ENCODE measurements at regions not wholly inside any gene's neighbourhood (a gene's known extent, or its start where the extent isn't known, plus 50 kb on each side); places are given as distances from the start of the nearest gene placed in this dataset.
"Not testable (repeated sequence)": the region's sequence is repeated elsewhere in the genome, so short reads cannot be mapped to it uniquely, and the experiment has no call there.

GRCh38 chr3:86771741-86772512 is 219.0 kb downstream of the VGLL3 start:
- H3K9me3 Mint-ChIP-seq: no peaks in the 10 kb centered on the region
- no peak overlapping the region for H3K27ac Mint-ChIP-seq
- DNase-seq: no peak
- no peak overlapping the region for H3K27ac ChIP-seq (ENCODE audit: low read length)
- no peak overlapping the region for H3K4me3 Mint-ChIP-seq
- H3K4me1 Mint-ChIP-seq: no peaks in the 10 kb centered on the region
- ATAC-seq (replicated peaks in 1 of 4): no peak
- POLR2A ChIA-PET: no interaction called here
- H3K27me3 ChIP-seq (replicated peaks in 1 of 2; ENCODE audit: control insufficient read depth in 2 of 2, extremely low read depth in 1 of 2, insufficient read depth in 2 of 2, low read length in 1 of 2): no peaks in the 10 kb centered on the region
- H3K4me3 ChIP-seq (ENCODE audit: control insufficient read depth in 1 of 2, extremely low read depth in 1 of 2, low read length in 1 of 2): no peak overlapping the region
- H3K4me1 ChIP-seq (ENCODE audit: control insufficient read depth in 1 of 2, extremely low read depth in 1 of 2, insufficient read depth in 2 of 2, low read length in 2 of 2): no peaks in the 10 kb centered on the region
- no peaks in the 10 kb centered on the region for H3K9me3 ChIP-seq
- WGBS (ENCODE audit: insufficient coverage): 71% methylated on average over 4 of the region's 4 CpGs
- CTCF ChIA-PET: no interaction called here
- H3K36me3 Mint-ChIP-seq: no peaks in the 10 kb centered on the region
- H3K36me3 ChIP-seq (ENCODE audit: control insufficient read depth in 2 of 2, extremely low read depth in 1 of 2, insufficient read depth in 1 of 2, low read length in 1 of 2): no peaks in the 10 kb centered on the region
- no peaks in the 10 kb centered on the region for H3K27me3 Mint-ChIP-seq

- Mint-ChIP-seq H3K36me3 (no peaks in the 10 kb centered on the region), H3K4me3 (no peak overlapping the region), H3K4me1 (no peaks in the 10 kb centered on the region), H3K9me3 (peaks cover 0 to 10% (median 4%) of the 10 kb centered on the region in 3 donors), H3K27ac (no peak overlapping the region), H3K27me3 (no peaks in the 10 kb centered on the region)
- Histone ChIP-seq H3K4me3 (ENCODE audit: control insufficient read depth in 1 of 2, extremely low read depth in 1 of 2, low read length in 1 of 2) (no peak overlapping the region), H3K36me3 (ENCODE audit: control insufficient read depth in 2 of 2, extremely low read depth in 1 of 2, insufficient read depth in 1 of 2, low read length in 1 of 2) (no peaks in the 10 kb centered on the region), H3K4me1 (ENCODE audit: control insufficient read depth in 1 of 2, extremely low read depth in 1 of 2, insufficient read depth in 2 of 2, low read length in 2 of 2) (no peaks in the 10 kb centered on the region), H3K27ac (ENCODE audit: low read length) (no peak overlapping the region), H3K27me3 (replicated peaks in 1 of 2; ENCODE audit: control insufficient read depth in 2 of 2, extremely low read depth in 1 of 2, insufficient read depth in 2 of 2, low read length in 1 of 2) (no peaks in the 10 kb centered on the region), H3K9me3 (no peaks in the 10 kb centered on the region)
- DNase-seq (no peak), ATAC-seq (replicated peaks in 1 of 4) (no peak)
- CTCF ChIA-PET: no interaction called here
- POLR2A ChIA-PET: no interaction called here
- WGBS (ENCODE audit: insufficient coverage): no CpG with 5 or more reads among the region's 2 CpGs
Observed at GRCh38 chr3:86766331-86766730, 224.6 kb downstream of the VGLL3 start.

GRCh38 chr3:86757322-86758179 is 233.4 kb downstream of the VGLL3 start:
- H3K27me3 ChIP-seq (replicated peaks in 1 of 2; ENCODE audit: control insufficient read depth in 2 of 2, extremely low read depth in 1 of 2, insufficient read depth in 2 of 2, low read length in 1 of 2); CTCF ChIA-PET; H3K4me1 Mint-ChIP-seq; H3K9me3 ChIP-seq; H3K4me3 ChIP-seq (ENCODE audit: control insufficient read depth in 1 of 2, extremely low read depth in 1 of 2, low read length in 1 of 2); H3K36me3 ChIP-seq (ENCODE audit: control insufficient read depth in 2 of 2, extremely low read depth in 1 of 2, insufficient read depth in 1 of 2, low read length in 1 of 2); DNase-seq; H3K27ac ChIP-seq (ENCODE audit: low read length); ATAC-seq (replicated peaks in 1 of 4); H3K4me3 Mint-ChIP-seq; H3K36me3 Mint-ChIP-seq; H3K27ac Mint-ChIP-seq; H3K27me3 Mint-ChIP-seq; POLR2A ChIA-PET; H3K4me1 ChIP-seq (ENCODE audit: control insufficient read depth in 1 of 2, extremely low read depth in 1 of 2, insufficient read depth in 2 of 2, low read length in 2 of 2): not testable (repeated sequence)
- peaks cover 10 to 14% (median 13%) of the 10 kb centered on the region in 3 donors for H3K9me3 Mint-ChIP-seq
- WGBS (ENCODE audit: insufficient coverage): 95% methylated on average over 44 of the region's 44 CpGs

GRCh38 chr3:86748015-86748414 is 242.9 kb downstream of the VGLL3 start:
- DNase-seq (no peak), ATAC-seq (replicated peaks in 1 of 4) (no peak)
- no peaks in the 10 kb centered on the region for H3K9me3 ChIP-seq
- Mint-ChIP-seq H3K27ac (no peak overlapping the region), H3K4me3 (no peak overlapping the region), H3K36me3 (no peaks in the 10 kb centered on the region), H3K4me1 (no peaks in the 10 kb centered on the region), H3K27me3 (no peaks in the 10 kb centered on the region), H3K9me3 (peaks cover 10 to 22% (median 14%) of the 10 kb centered on the region in 3 donors)
- no peaks in the 10 kb centered on the region for H3K4me1 ChIP-seq (ENCODE audit: control insufficient read depth in 1 of 2, extremely low read depth in 1 of 2, insufficient read depth in 2 of 2, low read length in 2 of 2)
- ChIA-PET CTCF (no interaction called here), POLR2A (no interaction called here)
- H3K36me3 ChIP-seq (ENCODE audit: control insufficient read depth in 2 of 2, extremely low read depth in 1 of 2, insufficient read depth in 1 of 2, low read length in 1 of 2): no peaks in the 10 kb centered on the region
- no peak overlapping the region for H3K4me3 ChIP-seq (ENCODE audit: control insufficient read depth in 1 of 2, extremely low read depth in 1 of 2, low read length in 1 of 2)
- H3K27me3 ChIP-seq (replicated peaks in 1 of 2; ENCODE audit: control insufficient read depth in 2 of 2, extremely low read depth in 1 of 2, insufficient read depth in 2 of 2, low read length in 1 of 2): no peaks in the 10 kb centered on the region
- 60% methylated on average over 5 of the region's 6 CpGs for WGBS (ENCODE audit: insufficient coverage)
- H3K27ac ChIP-seq (ENCODE audit: low read length): no peak overlapping the region

- Mint-ChIP-seq H3K4me1 (no peaks in the 10 kb centered on the region), H3K27ac (no peak overlapping the region), H3K9me3 (peaks cover 6 to 10% (median 7%) of the 10 kb centered on the region in 3 donors), H3K36me3 (no peaks in the 10 kb centered on the region), H3K4me3 (no peak overlapping the region), H3K27me3 (no peaks in the 10 kb centered on the region)
- no peaks in the 10 kb centered on the region for H3K27me3 ChIP-seq (replicated peaks in 1 of 2; ENCODE audit: control insufficient read depth in 2 of 2, extremely low read depth in 1 of 2, insufficient read depth in 2 of 2, low read length in 1 of 2)
- DNase-seq (no peak), ATAC-seq (replicated peaks in 1 of 4) (no peak)
- no peaks in the 10 kb centered on the region for H3K4me1 ChIP-seq (ENCODE audit: control insufficient read depth in 1 of 2, extremely low read depth in 1 of 2, insufficient read depth in 2 of 2, low read length in 2 of 2)
- ChIA-PET CTCF (no interaction called here), POLR2A (no interaction called here)
- H3K9me3 ChIP-seq: no peaks in the 10 kb centered on the region
- no peak overlapping the region for H3K4me3 ChIP-seq (ENCODE audit: control insufficient read depth in 1 of 2, extremely low read depth in 1 of 2, low read length in 1 of 2)
- no CpG with 5 or more reads among the region's 1 CpG for WGBS (ENCODE audit: insufficient coverage)
- no peak overlapping the region for H3K27ac ChIP-seq (ENCODE audit: low read length)
- no peaks in the 10 kb centered on the region for H3K36me3 ChIP-seq (ENCODE audit: control insufficient read depth in 2 of 2, extremely low read depth in 1 of 2, insufficient read depth in 1 of 2, low read length in 1 of 2)
Observed at GRCh38 chr3:86744051-86744450, 246.9 kb downstream of the VGLL3 start.

- no peaks in the 10 kb centered on the region for H3K4me1 ChIP-seq (ENCODE audit: control insufficient read depth in 1 of 2, extremely low read depth in 1 of 2, insufficient read depth in 2 of 2, low read length in 2 of 2)
- no peaks in the 10 kb centered on the region for H3K27me3 ChIP-seq (replicated peaks in 1 of 2; ENCODE audit: control insufficient read depth in 2 of 2, extremely low read depth in 1 of 2, insufficient read depth in 2 of 2, low read length in 1 of 2)
- no peaks in the 10 kb centered on the region for H3K9me3 ChIP-seq
- Mint-ChIP-seq H3K4me1 (no peaks in the 10 kb centered on the region), H3K4me3 (no peak overlapping the region), H3K9me3 (peaks cover 6 to 10% (median 7%) of the 10 kb centered on the region in 3 donors), H3K27me3 (no peaks in the 10 kb centered on the region), H3K36me3 (no peaks in the 10 kb centered on the region), H3K27ac (no peak overlapping the region)
- DNase-seq (no peak), ATAC-seq (replicated peaks in 1 of 4) (no peak)
- H3K36me3 ChIP-seq (ENCODE audit: control insufficient read depth in 2 of 2, extremely low read depth in 1 of 2, insufficient read depth in 1 of 2, low read length in 1 of 2): no peaks in the 10 kb centered on the region
- CTCF ChIA-PET: interaction anchor here in 1 of 2 donors (0.5 kb wide), 1 partner anchor 28 kb away, joined by 3 read pairs; no protein-coding TSS in a partner anchor
- no peak overlapping the region for H3K4me3 ChIP-seq (ENCODE audit: control insufficient read depth in 1 of 2, extremely low read depth in 1 of 2, low read length in 1 of 2)
- H3K27ac ChIP-seq (ENCODE audit: low read length): no peak overlapping the region
- POLR2A ChIA-PET: no interaction called here
- no CpG with 5 or more reads among the region's 1 CpG for WGBS (ENCODE audit: insufficient coverage)
Observed at GRCh38 chr3:86743233-86743632, 247.7 kb downstream of the VGLL3 start.

All from T-cell (primary cell).